H1 (cell line): ENCODE measurements at regions not wholly inside any gene's neighbourhood (a gene's known extent, or its start where the extent isn't known, plus 50 kb on each side); places are given as distances from the start of the nearest gene placed in this dataset.

Experiments
- CTCF ChIA-PET: fragments of 300-600 bp; sonication (Branson Sonifier 250); formaldehyde crosslinking; loops from one replicate; lab custom pipeline; 2021; ENCODE audit not compliant: partially characterized antibody; lab: Charles Lee
- POLR2A ChIA-PET: fragments of 300-600 bp; sonication (Branson Sonifier 250); formaldehyde crosslinking; loops from one replicate; lab custom pipeline; 2021; ENCODE audit warnings: inconsistent platforms; ENCODE audit not compliant: partially characterized antibody; lab: Charles Lee
- DNase-seq, 2 experiments: peaks; one replicate each; pipeline versions ENCODE4 v3.0.0 to v3.0.0-alpha.2; 2010 to 2022; ENCODE audit warnings: low spot score in 2 of 2, low read depth in 1 of 2, mixed read lengths in 1 of 2
- FAIRE-seq: peaks from 2 replicates; lab custom pipeline; 2011; peaks lifted over from hg19 to GRCh38; lab: Jason Lieb, UNC
- H2AFZ ChIP-seq: 2 replicates; pipeline ENCODE4 v1.8.1; 2012; ENCODE audit warnings: low read length, inconsistent platforms
- H2AK5ac ChIP-seq: 2 replicates; pipeline ENCODE4 v1.6.1; 2013; ENCODE audit warnings: low read depth, low read length
- H2BK120ac ChIP-seq: replicated peaks from 2 replicates; pipeline ENCODE3; 2013; ENCODE audit warnings: low read depth, low read length, inconsistent platforms
- H2BK12ac ChIP-seq: 2 replicates; pipeline ENCODE4 v1.6.1; 2013; ENCODE audit warnings: low read depth, low read length
- H2BK15ac ChIP-seq: 2 replicates; pipeline ENCODE4 v1.6.1; 2013; ENCODE audit warnings: low read length
- H2BK20ac ChIP-seq: 2 replicates; pipeline ENCODE4 v1.6.1; 2013; ENCODE audit warnings: low read length
- H2BK5ac ChIP-seq: 2 replicates; pipeline ENCODE4 v1.6.1; 2013; ENCODE audit warnings: low read depth, low read length
- H3K14ac ChIP-seq: 2 replicates; pipeline ENCODE4 v1.6.1; 2013; ENCODE audit warnings: inconsistent platforms; ENCODE audit not compliant: insufficient read length
- H3K18ac ChIP-seq: 2 replicates; pipeline ENCODE4 v1.6.1; 2013; ENCODE audit warnings: low read length; ENCODE audit errors: extremely low read depth
- H3K23ac ChIP-seq: 2 replicates; pipeline ENCODE4 v1.6.1; 2013; ENCODE audit warnings: inconsistent platforms; ENCODE audit not compliant: insufficient read length
- H3K23me2 ChIP-seq: 2 replicates; pipeline ENCODE4 v1.6.1; 2013; ENCODE audit warnings: low read depth, low read length
- H3K27ac ChIP-seq: 2 replicates; pipeline ENCODE4 v1.6.1; 2011; ENCODE audit warnings: low read depth, low read length, inconsistent platforms
- H3K27me3 ChIP-seq, 4 experiments: replicated peaks in 1 of 4; 1 replicate in 1 of 4; 2 replicates in 3 of 4; pipeline versions ENCODE4 v1.6.1 to v1.8.1; 2011 to 2013; ENCODE audit warnings: low read length in 3 of 4, mild to moderate bottlenecking in 3 of 4, inconsistent platforms in 2 of 4, mixed read lengths in 2 of 4, moderate library complexity in 1 of 4; ENCODE audit not compliant: control insufficient read depth in 3 of 4, insufficient read depth in 3 of 4; ENCODE audit errors: extremely low read depth in 1 of 4
- H3K36me3 ChIP-seq, 4 experiments: 2 replicates each; pipeline versions ENCODE4 v1.6.1 to v1.8.1; 2011 to 2013; ENCODE audit warnings: mild to moderate bottlenecking in 4 of 4, low read length in 3 of 4, moderate library complexity in 2 of 4, control low read depth in 1 of 4, inconsistent platforms in 1 of 4; ENCODE audit not compliant: insufficient read depth in 4 of 4, control insufficient read depth in 2 of 4
- H3K4ac ChIP-seq: replicated peaks from 2 replicates; pipeline ENCODE3; 2013; ENCODE audit warnings: low read length, low read depth, mixed read lengths, inconsistent platforms; ENCODE audit not compliant: insufficient read length
- H3K4me1 ChIP-seq, 4 experiments: replicated peaks in 1 of 4; 1 replicate in 1 of 4; 2 replicates in 3 of 4; pipeline versions ENCODE4 v1.6.1 to v1.8.1; 2011 to 2013; ENCODE audit warnings: low read length in 3 of 4, inconsistent platforms in 2 of 4, mixed read lengths in 1 of 4; ENCODE audit not compliant: insufficient read depth in 4 of 4, control insufficient read depth in 3 of 4
- H3K4me2 ChIP-seq, 2 experiments: 2 replicates each; pipeline versions ENCODE4 v1.6.1 to v1.8.1; 2011 to 2013; ENCODE audit warnings: low read depth in 2 of 2, low read length in 2 of 2, control low read depth in 1 of 2, inconsistent platforms in 1 of 2, mild to moderate bottlenecking in 1 of 2; ENCODE audit not compliant: insufficient read depth in 1 of 2
- H3K4me3 ChIP-seq, 4 experiments: fragments of 200-600, 300-600 bp in 1 of 4; sonication (generic), shearing (Covaris generic), sonication (Bioruptor Twin) in 1 of 4; 2 replicates each; pipeline versions ENCODE4 v1.5.1 to v1.8.1; 2011 to 2016; ENCODE audit warnings: low read length in 4 of 4, low read depth in 3 of 4, control low read depth in 2 of 4, inconsistent platforms in 2 of 4, mild to moderate bottlenecking in 2 of 4, mixed read lengths in 1 of 4, moderate library complexity in 1 of 4; ENCODE audit not compliant: insufficient read depth in 2 of 4; ENCODE audit errors: extremely low read depth in 1 of 4
- H3K56ac ChIP-seq: replicated peaks from 2 replicates; pipeline ENCODE3; 2013; ENCODE audit warnings: low read depth, mild to moderate bottlenecking, mixed read lengths, low read length, inconsistent platforms; ENCODE audit not compliant: insufficient read length
- H3K79me1 ChIP-seq: 2 replicates; pipeline ENCODE4 v1.6.1; 2013; ENCODE audit warnings: low read depth, low read length, control low read depth
- H3K79me2 ChIP-seq, 2 experiments: 2 replicates each; pipeline versions ENCODE4 v1.6.1 to v1.8.1; 2012 to 2013; ENCODE audit warnings: low read length in 2 of 2, mild to moderate bottlenecking in 2 of 2, inconsistent platforms in 1 of 2; ENCODE audit not compliant: insufficient read depth in 2 of 2, control insufficient read depth in 1 of 2
- H3K9ac ChIP-seq, 4 experiments: replicated peaks in 1 of 4; 1 replicate in 1 of 4; 2 replicates in 3 of 4; pipeline versions ENCODE4 v1.6.1 to v1.8.1; 2011 to 2013; ENCODE audit warnings: low read depth in 3 of 4, low read length in 3 of 4, control low read depth in 2 of 4, mild to moderate bottlenecking in 2 of 4, moderate library complexity in 2 of 4, inconsistent platforms in 1 of 4; ENCODE audit errors: extremely low read depth in 1 of 4
- H3K9me3 ChIP-seq, 2 experiments: 2 replicates each; pipeline versions ENCODE4 v1.6.1 to v1.8.1; 2012 to 2013; ENCODE audit warnings: mild to moderate bottlenecking in 2 of 2, moderate library complexity in 2 of 2, control low read depth in 1 of 2, inconsistent platforms in 1 of 2, low read depth in 1 of 2, low read length in 1 of 2, mixed read lengths in 1 of 2; ENCODE audit not compliant: insufficient read depth in 2 of 2
- H4K20me1 ChIP-seq, 2 experiments: replicated peaks in 1 of 2; 2 replicates each; pipeline versions ENCODE3 to v1.8.1; 2011 to 2013; ENCODE audit warnings: inconsistent platforms in 2 of 2, low read length in 2 of 2, mild to moderate bottlenecking in 1 of 2; ENCODE audit not compliant: insufficient read depth in 2 of 2, control insufficient read depth in 1 of 2
- H4K5ac ChIP-seq: 2 replicates; pipeline ENCODE4 v1.6.1; 2013; ENCODE audit warnings: low read length, low read depth, mixed read lengths, inconsistent platforms; ENCODE audit not compliant: insufficient read length
- H4K8ac ChIP-seq: 2 replicates; pipeline ENCODE4 v1.8.0; 2013; ENCODE audit warnings: mild to moderate bottlenecking, moderate library complexity, low read length, inconsistent platforms; ENCODE audit not compliant: insufficient read depth; ENCODE audit errors: extremely low read depth
- H4K91ac ChIP-seq: replicated peaks from 2 replicates; pipeline ENCODE3; 2013; ENCODE audit warnings: low read length, mixed read lengths, inconsistent platforms; ENCODE audit not compliant: insufficient read length
- BACH1 ChIP-seq: IDR thresholded peaks from 2 replicates; pipeline ENCODE4 v1.6.1; 2012; ENCODE audit warnings: low read length, improper control_type of control experiment
- CBX5 ChIP-seq: fragments of 300-800, 300-1000 bp; sonication (generic); IDR thresholded peaks from 2 replicates; pipeline ENCODE4 v1.7.1; 2016; ENCODE audit warnings: antibody characterized with exemption, low read length, low read depth
- CTBP2 ChIP-seq: IDR thresholded peaks from 2 replicates; pipeline ENCODE4 v1.7.0; 2011; ENCODE audit warnings: borderline replicate concordance, mild to moderate bottlenecking, moderate library complexity, mixed read lengths, low read length; ENCODE audit not compliant: insufficient read depth, insufficient read length
- EGR1 ChIP-seq: IDR thresholded peaks from 2 replicates; pipeline ENCODE4 v1.6.1; 2011; ENCODE audit warnings: low read depth, low read length, borderline replicate concordance
- EZH2 ChIP-seq: fragments of 200-600 bp; sonication (generic); IDR thresholded peaks from 2 replicates; pipeline ENCODE4 v1.7.1; 2012; ENCODE audit warnings: low read depth, mild to moderate bottlenecking, moderate library complexity, low read length, inconsistent platforms; ENCODE audit not compliant: severe bottlenecking
- FOSL1 ChIP-seq: IDR thresholded peaks from 2 replicates; pipeline ENCODE4 v1.6.1; 2011; ENCODE audit warnings: mild to moderate bottlenecking, low read depth, low read length, moderate library complexity; ENCODE audit not compliant: insufficient read depth
- KDM5A ChIP-seq: fragments of 200-600 bp; IDR thresholded peaks from 2 replicates; pipeline ENCODE4 v1.7.1; 2012; ENCODE audit warnings: mild to moderate bottlenecking, low read length, inconsistent platforms, mixed read lengths
- MAX ChIP-seq: IDR thresholded peaks from 2 replicates; pipeline ENCODE4 v1.6.1; 2012; ENCODE audit warnings: inconsistent platforms
- NANOG ChIP-seq: IDR thresholded peaks from 2 replicates; pipeline ENCODE4 v1.6.1; 2011; ENCODE audit warnings: low read length, low read depth, mild to moderate bottlenecking, inconsistent platforms; ENCODE audit not compliant: insufficient read depth, poor library complexity, severe bottlenecking
- POLR2AphosphoS5 ChIP-seq: IDR thresholded peaks from 2 replicates; pipeline ENCODE4 v1.6.1; 2011; ENCODE audit warnings: low read depth, low read length
- POU5F1 ChIP-seq: IDR thresholded peaks from 2 replicates; pipeline ENCODE4 v1.6.1; 2011; ENCODE audit warnings: low read depth, mild to moderate bottlenecking, low read length, moderate library complexity
- SIRT6 ChIP-seq: IDR thresholded peaks from one replicate; pipeline ENCODE4 v1.7.1; 2012; ENCODE audit warnings: low read length, inconsistent platforms
- TCF12 ChIP-seq: IDR thresholded peaks from 2 replicates; pipeline ENCODE4 v1.6.1; 2011; ENCODE audit warnings: low read depth, mild to moderate bottlenecking, low read length
- WGBS, 2 experiments: shearing (Covaris generic) in 1 of 2; methylation state at CpG; one replicate each; pipeline versions ENCODE4 v1.1.6 to v1.1.7; 2013 to 2015; ENCODE audit warnings: low lambda C conversion rate in 2 of 2, mixed read lengths in 2 of 2, inconsistent platforms in 1 of 2, low coverage in 1 of 2, missing lambda C conversion rate in 1 of 2; ENCODE audit not compliant: insufficient replicate concordance in 2 of 2, insufficient coverage in 1 of 2, insufficient read length in 1 of 2; ENCODE audit errors: extremely low coverage in 1 of 2, missing lambda C conversion rate in 1 of 2; 5-methylcytosine and 5-hydroxymethylcytosine counted together

- no peak overlapping the region for H3K18ac ChIP-seq
- no peak overlapping the region for H2BK15ac ChIP-seq
- H3K23me2 ChIP-seq: no peaks in the 10 kb centered on the region; the same call in 1 of the 2 replicates
- H3K4ac ChIP-seq: no peak overlapping the region
- CTCF ChIA-PET: interaction anchor here (1.0 to 9.3 kb wide), 7 partner anchors 10 to 163 kb away, joined by 3 to 92 read pairs (median 6); partner anchors contain the start of gene FHDC1
- 0 out of 2 replicates have a peak overlapping the region, but pooled peaks have one; percentile 48 for H2BK20ac ChIP-seq
- POLR2A ChIA-PET: interaction anchor here (0.6 to 0.9 kb wide), 2 partner anchors 9 to 11 kb away, joined by 3 read pairs; no protein-coding TSS in a partner anchor
- no peaks in the 10 kb centered on the region for H3K36me3 ChIP-seq
- no peaks in the 10 kb centered on the region for H3K79me1 ChIP-seq
- no peaks in the 10 kb centered on the region for H3K27me3 ChIP-seq
- H3K27ac ChIP-seq: no peak overlapping the region
- no peak overlapping the region for H3K9ac ChIP-seq
- no peaks in the 10 kb centered on the region for H3K9me3 ChIP-seq
- no peak overlapping the region for H3K14ac ChIP-seq
- H4K8ac ChIP-seq: no peak overlapping the region
- H2BK120ac ChIP-seq: no peak overlapping the region
- H3K4me3 ChIP-seq: no peak overlapping the region
- no peak overlapping the region for H4K91ac ChIP-seq
- FAIRE-seq: no peak
- H4K20me1 ChIP-seq: no peaks in the 10 kb centered on the region
- H4K5ac ChIP-seq: no peak overlapping the region
- no peak overlapping the region for H3K4me2 ChIP-seq
- H2AFZ ChIP-seq: peak overlapping the region; percentile 77; the same call in 1 of the 2 replicates
- no peak overlapping the region for H2BK5ac ChIP-seq
- H3K23ac ChIP-seq: no peak overlapping the region
- no peaks in the 10 kb centered on the region for H3K4me1 ChIP-seq
- no peak overlapping the region for H2BK12ac ChIP-seq
- no peak overlapping the region for H3K56ac ChIP-seq
- DNase-seq: no peak
- WGBS, 2 experiments: 97% methylated on average over 3 of the region's 3 CpGs; no CpG with 5 or more reads in 1 of the 2 experiments
- H3K79me2 ChIP-seq: no peaks in the 10 kb centered on the region
- H2AK5ac ChIP-seq: no peak overlapping the region
- TF ChIP-seq BACH1: no peak
- TF ChIP-seq POLR2AphosphoS5: no peak
- no peak for TF ChIP-seq KDM5A
- TF ChIP-seq SIRT6: no peak
- TF ChIP-seq MAX: no peak
- TF ChIP-seq FOSL1: no peak
- TF ChIP-seq NANOG: no peak
- no peak for TF ChIP-seq TCF12
- no peak for TF ChIP-seq POU5F1
- no peak for TF ChIP-seq EZH2
- no peak for TF ChIP-seq CTBP2
- TF ChIP-seq CBX5: no peak
- TF ChIP-seq EGR1: no peak
These were observed 104.7 kb upstream of the TRIM2 start for GRCh38 chr4:153099391-153100140.
